Panc1 (cell line): ENCODE measurements at regions not wholly inside any gene's neighbourhood (a gene's known extent, or its start where the extent isn't known, plus 50 kb on each side); places are given as distances from the start of the nearest gene placed in this dataset.

Experiments
- ATAC-seq: fragments of 200-7000 bp; cut with Tn5 transposase; 2 replicates; pipeline ENCODE4 v1.9.1; 2020; ENCODE audit warnings: mild to moderate bottlenecking, moderate library complexity
- BruUV-seq: library from RNA; stranded (reverse); fragments of 400-500 nt; replicated peaks from 2 replicates; lab custom pipeline; 2021; lab: Mats Ljungman, UMichigan
- CTCF ChIA-PET: fragments of 300-600 bp; sonication (Branson Sonifier 250); formaldehyde crosslinking; loops from one replicate; lab custom pipeline; 2022; ENCODE audit warnings: antibody characterized with exemption; lab: Charles Lee
- POLR2A ChIA-PET: fragments of 300-600 bp; sonication (Branson Sonifier 250); formaldehyde crosslinking; loops from one replicate; lab custom pipeline; 2022; ENCODE audit warnings: antibody characterized with exemption; lab: Charles Lee
- DNase-seq: peaks from one replicate; pipeline ENCODE4 v3.0.0-alpha.2; 2010; ENCODE audit warnings: low read depth, low spot score
- H3K27ac ChIP-seq: 2 replicates; pipeline ENCODE4 v1.5.1; 2011; ENCODE audit warnings: mild to moderate bottlenecking, low read length, inconsistent platforms
- H3K27me3 ChIP-seq: fragments of 200-500 bp; sonication (Bioruptor generic); 2 replicates; pipeline ENCODE4 v1.6.0; 2014; ENCODE audit warnings: low read length, inconsistent platforms; ENCODE audit not compliant: control insufficient read depth, insufficient read depth
- H3K36me3 ChIP-seq: fragments of 200-500 bp; sonication (Bioruptor generic); 2 replicates; pipeline ENCODE4 v1.5.1; 2014; ENCODE audit warnings: inconsistent platforms, mild to moderate bottlenecking, low read length, moderate library complexity; ENCODE audit not compliant: control insufficient read depth, insufficient read depth
- H3K4me1 ChIP-seq: 2 replicates; pipeline ENCODE4 v1.5.1; 2011; ENCODE audit warnings: inconsistent platforms, mild to moderate bottlenecking, low read length, moderate library complexity; ENCODE audit not compliant: control insufficient read depth, insufficient read depth
- H3K4me3 ChIP-seq, 2 experiments: 2 replicates each; pipeline ENCODE4 v1.5.1; 2011 to 2012; ENCODE audit warnings: low read depth in 2 of 2, low read length in 2 of 2, mild to moderate bottlenecking in 2 of 2, inconsistent platforms in 1 of 2, moderate library complexity in 1 of 2
- H3K9me3 ChIP-seq: fragments of 200-500 bp; sonication (Bioruptor generic); 2 replicates; pipeline ENCODE4 v1.5.1; 2014; ENCODE audit warnings: low read depth, mild to moderate bottlenecking, inconsistent platforms, low read length, moderate library complexity; ENCODE audit not compliant: control insufficient read depth, insufficient read depth
- CTCF ChIP-seq: fragments of 450-650 bp; IDR thresholded peaks from 2 replicates; pipeline ENCODE4 v1.5.1; 2017; ENCODE audit warnings: mild to moderate bottlenecking
- POLR2AphosphoS5 ChIP-seq: IDR thresholded peaks from 2 replicates; pipeline ENCODE4 v1.6.1; 2012; ENCODE audit warnings: mild to moderate bottlenecking, low read depth, low read length, moderate library complexity
- REST ChIP-seq, 2 experiments: IDR thresholded peaks; 2 replicates each; pipeline ENCODE4 v1.6.1; 2011 to 2012; ENCODE audit warnings: low read depth in 2 of 2, control low read depth in 1 of 2, low read length in 1 of 2, mild to moderate bottlenecking in 1 of 2, moderate library complexity in 1 of 2; ENCODE audit not compliant: insufficient read depth in 1 of 2
- SIN3A ChIP-seq: IDR thresholded peaks from 2 replicates; pipeline ENCODE4 v1.6.1; 2012; ENCODE audit warnings: low read depth, mild to moderate bottlenecking, low read length, moderate library complexity, borderline replicate concordance; ENCODE audit not compliant: insufficient read depth
- TCF7L2 ChIP-seq: IDR thresholded peaks from 2 replicates; pipeline ENCODE4 v1.6.1; 2011; ENCODE audit warnings: mild to moderate bottlenecking, low read depth, low read length, inconsistent platforms
- in situ Hi-C: cut with HindIII; loops from 2 replicates; pipeline ENCODE4 v1.10.0; 2016; ENCODE audit warnings: low sequenced_read_pairs, low pct_unique_long_range_greater_than_20kb
- intact Hi-C: fragments of 100-400 bp; cut with micrococcal nuclease; formaldehyde crosslinking; loops from one replicate; pipeline ENCODE4 v1.10.0; 2022; ENCODE audit not compliant: unreplicated experiment

GRCh38 chr1:182120411-182121258, 59.1 kb upstream of the ZNF648 start:
- Histone ChIP-seq H3K4me1 (no peaks in the 10 kb centered on the region), H3K27ac (no peak overlapping the region), H3K27me3 (no peaks in the 10 kb centered on the region), H3K4me3 (no peak overlapping the region), H3K36me3 (no peaks in the 10 kb centered on the region), H3K9me3 (no peaks in the 10 kb centered on the region)
- in situ Hi-C loops, result no loop called here
- CTCF ChIA-PET, result interaction anchor here (0.6 kb wide), 1 partner anchor 711 kb away, joined by 4 read pairs; no protein-coding TSS in a partner anchor
- DNase-seq, result no peak
- BruUV-seq, result no TSS peak
- ATAC-seq, result peak; percentile 58
- POLR2A ChIA-PET, result interaction anchor here (0.6 kb wide), 1 partner anchor 385 kb away, joined by 3 read pairs; no protein-coding TSS in a partner anchor
- intact Hi-C loops, result no loop called here
- TF ChIP-seq CTCF (no peak), REST (IDR thresholded peaks at IDR 0.05; ENCODE audit: insufficient read depth in 1 of 2, low read depth in 2 of 2, low read length in 1 of 2) (no peak), POLR2AphosphoS5 (no peak), TCF7L2 (no peak), SIN3A (no peak)

GRCh38 chr1:182119631-182120030, 58.1 kb upstream of the ZNF648 start:
- BruUV-seq, result no TSS peak
- Histone ChIP-seq H3K27me3 (no peaks in the 10 kb centered on the region; the same call in 1 of the 2 replicates), H3K4me3 (no peak overlapping the region), H3K4me1 (no peaks in the 10 kb centered on the region), H3K9me3 (no peaks in the 10 kb centered on the region), H3K27ac (no peak overlapping the region), H3K36me3 (no peaks in the 10 kb centered on the region)
- no peak for ATAC-seq
- intact Hi-C loops (no loop called here), in situ Hi-C loops (no loop called here)
- no peak for TF ChIP-seq POLR2AphosphoS5
- TF ChIP-seq SIN3A, result no peak
- TF ChIP-seq REST (IDR thresholded peaks at IDR 0.05; ENCODE audit: insufficient read depth in 1 of 2, low read depth in 2 of 2, low read length in 1 of 2), result no peak
- TF ChIP-seq CTCF, result no peak
- TF ChIP-seq TCF7L2, result no peak
- ChIA-PET POLR2A (interaction anchor here (0.6 kb wide), 1 partner anchor 386 kb away, joined by 3 read pairs; no protein-coding TSS in a partner anchor), CTCF (interaction anchor here (0.6 kb wide), 1 partner anchor 710 kb away, joined by 4 read pairs; no protein-coding TSS in a partner anchor)
- DNase-seq, result no peak
